ENCODE measurements at regions not wholly inside any gene's neighbourhood (a gene's known extent, or its start where the extent isn't known, plus 50 kb on each side); places are given as distances from the start of the nearest gene placed in this dataset.
"Not testable (repeated sequence)": the region's sequence is repeated elsewhere in the genome, so short reads cannot be mapped to it uniquely, and the experiment has no call there.

DNA sequence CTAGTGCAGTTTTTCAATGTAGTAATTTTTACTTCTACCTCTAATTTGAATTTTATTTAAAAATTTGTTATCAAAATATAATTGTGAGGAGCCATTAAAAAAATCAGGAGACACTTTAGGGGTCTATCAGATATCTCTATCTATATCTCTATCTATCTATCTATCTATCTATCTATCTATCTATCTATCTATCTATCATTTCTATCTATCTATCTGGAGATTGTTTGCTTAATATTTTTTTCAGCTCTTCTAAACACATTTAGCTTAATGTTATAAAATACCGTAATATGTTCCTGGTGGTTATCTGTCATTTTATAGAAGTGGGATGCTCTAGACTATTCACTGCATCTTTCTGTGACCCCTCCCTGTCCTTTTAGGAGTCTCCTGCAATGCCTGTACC, 193.7 kb upstream of the P2RY1 start:
- H3K9me3 ChIP-seq (ENCODE audit: control insufficient read depth, insufficient read depth, low read depth, low read length): peaks cover 4% of the 10 kb centered on the region
- H3K27ac ChIP-seq (ENCODE audit: low read depth, low read length): no peak overlapping the region
- no peak overlapping the region for H3K9ac ChIP-seq (ENCODE audit: low read length)
- no peaks in the 10 kb centered on the region for H3K27me3 ChIP-seq (ENCODE audit: control insufficient read depth, insufficient read depth, low read length)
- no peaks in the 10 kb centered on the region for H3K4me1 ChIP-seq (ENCODE audit: control insufficient read depth, insufficient read depth, low read length)
- H3K4me3 ChIP-seq (ENCODE audit: low read depth, low read length): no peak overlapping the region
- H3K36me3 ChIP-seq (ENCODE audit: control insufficient read depth, insufficient read depth, low read length): no peaks in the 10 kb centered on the region

DNA sequence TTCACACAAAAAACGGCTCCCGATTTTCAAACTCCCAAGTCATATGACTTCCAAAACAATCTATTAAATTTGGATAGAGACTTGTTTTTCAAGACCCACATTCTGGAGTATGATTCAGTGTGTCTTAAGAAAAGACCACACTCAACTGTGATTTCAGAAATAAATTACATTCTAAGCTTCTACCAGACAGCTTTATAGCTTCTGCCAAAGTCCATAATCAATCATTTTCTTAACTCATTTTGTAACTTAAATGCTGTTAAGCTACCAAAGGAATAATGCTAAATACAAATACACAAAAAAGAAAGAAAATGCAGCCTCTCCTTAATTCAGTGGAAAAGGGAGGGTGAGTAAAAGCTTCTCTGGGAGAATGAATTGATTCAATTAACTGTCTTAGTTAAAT, 192.3 kb upstream of the P2RY1 start:
- no peak overlapping the region for H3K4me3 ChIP-seq (ENCODE audit: low read depth, low read length)
- no peak overlapping the region for H3K27ac ChIP-seq (ENCODE audit: low read depth, low read length)
- H3K4me1 ChIP-seq (ENCODE audit: control insufficient read depth, insufficient read depth, low read length): no peaks in the 10 kb centered on the region
- H3K9ac ChIP-seq (ENCODE audit: low read length): no peak overlapping the region
- no peaks in the 10 kb centered on the region for H3K27me3 ChIP-seq (ENCODE audit: control insufficient read depth, insufficient read depth, low read length)
- no peaks in the 10 kb centered on the region for H3K36me3 ChIP-seq (ENCODE audit: control insufficient read depth, insufficient read depth, low read length)
- H3K9me3 ChIP-seq (ENCODE audit: control insufficient read depth, insufficient read depth, low read depth, low read length): peaks cover 4% of the 10 kb centered on the region

DNA sequence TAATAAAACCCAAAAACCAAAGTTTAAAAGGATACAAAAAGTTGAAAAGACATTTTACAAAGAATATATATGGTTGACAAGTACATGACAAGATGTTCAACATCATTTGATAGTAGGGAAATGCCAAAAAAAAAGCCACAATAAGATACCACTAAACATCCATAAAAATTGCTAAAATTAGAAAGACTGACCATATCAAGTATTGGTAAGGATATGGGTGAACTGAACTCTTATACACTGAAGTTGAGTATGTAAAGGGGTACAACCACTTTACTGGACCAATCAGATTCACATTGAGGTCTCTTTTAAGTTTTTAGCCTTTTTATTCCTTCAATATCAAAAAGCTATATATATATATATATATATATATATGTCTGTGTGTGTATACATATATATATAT, 190.5 kb upstream of the P2RY1 start:
- Histone ChIP-seq H3K9me3 (ENCODE audit: control insufficient read depth, insufficient read depth, low read depth, low read length) (peaks cover 4% of the 10 kb centered on the region), H3K36me3 (ENCODE audit: control insufficient read depth, insufficient read depth, low read length) (no peaks in the 10 kb centered on the region), H3K9ac (ENCODE audit: low read length) (no peak overlapping the region), H3K27me3 (ENCODE audit: control insufficient read depth, insufficient read depth, low read length) (no peaks in the 10 kb centered on the region), H3K4me1 (ENCODE audit: control insufficient read depth, insufficient read depth, low read length) (peaks cover 4% of the 10 kb centered on the region; the same call in 1 of the 2 replicates), H3K4me3 (ENCODE audit: low read depth, low read length) (no peak overlapping the region), H3K27ac (ENCODE audit: low read depth, low read length) (no peak overlapping the region)

DNA sequence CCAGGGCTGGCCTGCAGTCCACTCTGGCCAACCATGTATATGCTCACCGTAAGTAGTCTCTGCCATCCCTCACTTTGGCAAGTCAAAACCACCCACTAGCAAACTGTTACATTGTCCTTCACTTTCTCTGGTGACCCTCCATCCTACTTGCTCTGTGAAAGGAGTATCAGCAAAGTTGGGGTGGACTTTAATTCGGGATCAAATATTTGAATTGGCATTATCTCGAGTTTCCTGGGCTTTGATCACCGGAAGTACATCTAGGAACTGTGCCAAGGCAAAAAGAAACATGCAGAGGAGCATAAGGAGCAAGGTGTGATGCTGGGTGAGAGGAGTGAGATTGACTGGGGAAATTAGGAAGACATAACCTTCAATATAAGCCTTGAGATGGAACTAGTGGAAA, 188.9 kb upstream of the P2RY1 start:
- no peak overlapping the region for H3K4me3 ChIP-seq (ENCODE audit: low read depth, low read length)
- peaks cover 11% of the 10 kb centered on the region; the same call in 1 of the 2 replicates for H3K4me1 ChIP-seq (ENCODE audit: control insufficient read depth, insufficient read depth, low read length)
- no peaks in the 10 kb centered on the region for H3K27me3 ChIP-seq (ENCODE audit: control insufficient read depth, insufficient read depth, low read length)
- no peak overlapping the region for H3K9ac ChIP-seq (ENCODE audit: low read length)
- H3K36me3 ChIP-seq (ENCODE audit: control insufficient read depth, insufficient read depth, low read length): no peaks in the 10 kb centered on the region
- peaks cover 4% of the 10 kb centered on the region for H3K9me3 ChIP-seq (ENCODE audit: control insufficient read depth, insufficient read depth, low read depth, low read length)
- no peak overlapping the region for H3K27ac ChIP-seq (ENCODE audit: low read depth, low read length)

DNA sequence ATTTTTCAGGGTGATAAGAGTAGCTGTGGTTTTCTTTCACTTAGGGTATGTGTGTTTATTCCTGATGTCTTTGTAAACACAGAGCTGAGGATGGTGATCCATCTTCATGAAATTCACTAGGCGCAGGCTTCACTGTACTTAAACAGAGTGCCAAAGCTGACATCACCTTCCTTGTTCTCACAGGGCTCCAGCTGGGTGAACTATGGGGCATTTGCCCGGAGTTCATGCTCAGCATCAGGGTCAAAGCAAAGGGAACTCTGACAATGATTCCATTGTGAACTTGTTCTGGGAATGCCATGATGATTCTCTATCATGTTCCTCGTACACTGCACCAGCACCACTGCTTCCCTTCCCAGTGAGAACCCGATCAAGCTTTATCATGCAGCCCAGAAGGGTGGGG, 184.8 kb upstream of the P2RY1 start:
- H3K27me3 ChIP-seq (ENCODE audit: control insufficient read depth, insufficient read depth, low read length): no peaks in the 10 kb centered on the region
- H3K9me3 ChIP-seq (ENCODE audit: control insufficient read depth, insufficient read depth, low read depth, low read length): peaks cover 2% of the 10 kb centered on the region
- no peak overlapping the region for H3K4me3 ChIP-seq (ENCODE audit: low read depth, low read length)
- H3K9ac ChIP-seq (ENCODE audit: low read length): no peak overlapping the region
- H3K4me1 ChIP-seq (ENCODE audit: control insufficient read depth, insufficient read depth, low read length): peaks cover 24% of the 10 kb centered on the region
- no peaks in the 10 kb centered on the region for H3K36me3 ChIP-seq (ENCODE audit: control insufficient read depth, insufficient read depth, low read length)
- no peak overlapping the region for H3K27ac ChIP-seq (ENCODE audit: low read depth, low read length)

DNA sequence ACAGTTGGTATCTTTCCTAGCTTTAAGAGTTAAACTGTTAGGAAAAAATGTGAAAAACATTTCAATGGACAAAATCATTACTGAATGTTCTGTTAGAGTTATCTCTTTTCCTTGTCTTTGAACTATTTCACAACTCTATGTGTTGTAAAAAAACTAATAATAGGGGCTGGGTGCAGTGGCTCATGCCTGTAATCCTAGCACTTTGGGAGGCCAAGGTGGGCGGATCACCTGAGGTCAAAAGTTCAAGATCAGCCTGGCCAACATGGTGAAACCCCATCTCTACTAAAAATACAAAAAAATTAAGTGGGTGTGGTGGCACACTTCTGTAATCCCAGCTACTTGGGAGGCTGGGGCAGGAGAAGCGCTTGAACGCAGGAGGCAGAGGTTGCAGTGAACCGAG, 184.0 kb upstream of the P2RY1 start:
- not testable (repeated sequence) for H3K27ac ChIP-seq (ENCODE audit: low read depth, low read length); H3K4me3 ChIP-seq (ENCODE audit: low read depth, low read length); H3K9ac ChIP-seq (ENCODE audit: low read length); H3K9me3 ChIP-seq (ENCODE audit: control insufficient read depth, insufficient read depth, low read depth, low read length); H3K36me3 ChIP-seq (ENCODE audit: control insufficient read depth, insufficient read depth, low read length); H3K27me3 ChIP-seq (ENCODE audit: control insufficient read depth, insufficient read depth, low read length)
- H3K4me1 ChIP-seq (ENCODE audit: control insufficient read depth, insufficient read depth, low read length): peaks cover 31% of the 10 kb centered on the region

DNA sequence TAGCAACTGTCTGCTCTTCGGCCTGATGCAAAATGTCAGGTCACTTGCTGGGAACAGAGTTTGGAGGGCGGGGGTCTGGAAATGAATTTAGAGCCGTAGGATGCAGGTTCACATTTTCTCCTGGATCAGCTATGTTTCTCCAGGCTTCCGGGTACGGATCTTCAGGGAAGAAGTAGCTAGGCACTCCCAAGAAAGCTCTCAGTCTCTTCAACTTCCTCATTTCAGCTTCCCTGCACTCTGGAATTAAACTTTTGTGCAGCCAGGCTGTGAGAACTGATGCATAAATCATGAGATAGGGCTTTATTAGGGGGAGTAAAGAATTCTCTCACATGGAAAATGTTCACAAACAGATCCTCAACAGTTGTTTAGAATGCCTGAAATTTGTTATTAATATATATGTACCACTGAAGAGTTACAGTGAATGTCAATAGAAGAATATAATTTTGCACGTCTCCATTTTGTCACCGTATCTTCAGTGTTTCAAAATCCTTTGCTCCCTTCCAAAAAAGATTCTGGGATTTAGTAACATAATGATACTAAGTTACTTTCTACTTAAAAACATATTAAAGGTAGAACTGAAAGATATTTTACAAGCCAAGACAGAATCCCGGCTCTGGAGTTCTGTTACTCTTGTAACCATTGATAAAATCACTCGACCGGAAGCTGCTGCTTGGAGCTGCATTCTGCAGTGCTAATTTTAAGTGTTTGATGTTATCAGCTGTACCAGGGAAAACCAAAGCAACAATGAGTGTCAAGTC, 178.5 kb upstream of the P2RY1 start:
- H3K27ac ChIP-seq (ENCODE audit: low read depth, low read length): peak overlapping the region; percentile 90
- peak overlapping the region; percentile 3; the same call in 1 of the 2 replicates for H3K4me3 ChIP-seq (ENCODE audit: low read depth, low read length)
- H3K9me3 ChIP-seq (ENCODE audit: control insufficient read depth, insufficient read depth, low read depth, low read length): peaks cover 6% of the 10 kb centered on the region; the same call in 1 of the 2 replicates
- peaks cover 53% of the 10 kb centered on the region for H3K4me1 ChIP-seq (ENCODE audit: control insufficient read depth, insufficient read depth, low read length)
- peak overlapping the region; percentile 34 for H3K9ac ChIP-seq (ENCODE audit: low read length)
- H3K27me3 ChIP-seq (ENCODE audit: control insufficient read depth, insufficient read depth, low read length): no peaks in the 10 kb centered on the region
- no peaks in the 10 kb centered on the region; the same call in 1 of the 2 replicates for H3K36me3 ChIP-seq (ENCODE audit: control insufficient read depth, insufficient read depth, low read length)

DNA sequence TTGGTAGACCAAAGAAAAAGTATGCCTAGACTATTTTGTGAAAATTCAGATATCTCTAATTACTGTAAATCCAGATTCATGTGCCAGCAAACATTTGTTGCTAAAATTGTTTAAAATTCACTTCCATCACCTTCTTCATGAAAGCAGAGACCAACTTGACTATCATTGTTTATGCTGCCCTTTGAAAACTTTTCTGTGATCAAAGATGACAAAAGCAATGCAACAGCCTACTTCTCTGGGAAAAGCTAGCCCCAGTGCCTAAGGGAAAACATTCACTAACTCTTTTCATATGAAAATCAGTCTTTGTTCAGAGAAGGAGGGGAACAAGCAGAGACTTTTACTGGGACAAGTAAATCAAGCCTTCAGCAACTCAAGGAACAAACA, 178.0 kb upstream of the P2RY1 start:
- Histone ChIP-seq H3K36me3 (ENCODE audit: control insufficient read depth, insufficient read depth, low read length) (no peaks in the 10 kb centered on the region; the same call in 1 of the 2 replicates), H3K9ac (ENCODE audit: low read length) (peak overlapping the region; percentile 34), H3K4me3 (ENCODE audit: low read depth, low read length) (no peak overlapping the region), H3K4me1 (ENCODE audit: control insufficient read depth, insufficient read depth, low read length) (peaks cover 49% of the 10 kb centered on the region), H3K27ac (ENCODE audit: low read depth, low read length) (peak overlapping the region; percentile 90), H3K27me3 (ENCODE audit: control insufficient read depth, insufficient read depth, low read length) (no peaks in the 10 kb centered on the region), H3K9me3 (ENCODE audit: control insufficient read depth, insufficient read depth, low read depth, low read length) (peaks cover 6% of the 10 kb centered on the region; the same call in 1 of the 2 replicates)

DNA sequence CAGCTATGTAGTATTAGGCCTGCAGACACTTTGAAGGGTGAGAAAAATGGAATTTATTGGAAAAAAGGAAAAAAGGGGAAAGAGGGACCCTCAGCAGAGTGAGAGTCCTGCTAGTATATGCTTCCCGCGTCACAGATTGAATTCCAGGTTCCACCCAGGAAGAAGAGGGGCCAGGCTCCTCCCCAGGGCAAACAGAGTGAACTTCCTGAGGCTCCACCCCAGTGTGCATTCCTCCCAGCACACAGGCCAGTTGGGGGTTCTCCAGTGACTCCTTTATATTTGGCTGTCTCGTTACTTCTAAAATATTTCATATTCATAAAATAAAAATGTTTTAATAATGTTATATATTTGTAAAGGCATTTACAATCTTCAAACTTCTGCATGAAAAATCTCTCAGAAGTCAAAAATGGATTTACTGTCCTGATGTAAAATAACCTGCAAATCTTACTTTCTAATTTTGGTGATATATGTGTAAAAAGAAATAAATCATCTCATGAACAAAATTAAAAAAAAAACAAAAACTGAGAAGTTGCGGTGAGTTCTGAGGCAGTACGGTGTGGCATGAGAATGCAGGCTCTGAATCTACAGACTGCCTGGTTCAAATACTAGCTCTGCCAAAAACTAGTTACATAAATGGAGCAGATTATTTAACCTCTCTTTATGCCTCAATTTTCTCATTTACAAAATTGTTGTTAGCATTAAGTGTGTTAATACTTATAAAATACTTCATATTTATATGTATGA, 175.8 kb upstream of the P2RY1 start:
- Histone ChIP-seq H3K36me3 (ENCODE audit: control insufficient read depth, insufficient read depth, low read length) (no peaks in the 10 kb centered on the region; the same call in 1 of the 2 replicates), H3K9ac (ENCODE audit: low read length) (no peak overlapping the region), H3K27ac (ENCODE audit: low read depth, low read length) (no peak overlapping the region), H3K4me1 (ENCODE audit: control insufficient read depth, insufficient read depth, low read length) (peaks cover 40% of the 10 kb centered on the region), H3K9me3 (ENCODE audit: control insufficient read depth, insufficient read depth, low read depth, low read length) (peaks cover 18% of the 10 kb centered on the region), H3K27me3 (ENCODE audit: control insufficient read depth, insufficient read depth, low read length) (no peaks in the 10 kb centered on the region), H3K4me3 (ENCODE audit: low read depth, low read length) (no peak overlapping the region)

DNA sequence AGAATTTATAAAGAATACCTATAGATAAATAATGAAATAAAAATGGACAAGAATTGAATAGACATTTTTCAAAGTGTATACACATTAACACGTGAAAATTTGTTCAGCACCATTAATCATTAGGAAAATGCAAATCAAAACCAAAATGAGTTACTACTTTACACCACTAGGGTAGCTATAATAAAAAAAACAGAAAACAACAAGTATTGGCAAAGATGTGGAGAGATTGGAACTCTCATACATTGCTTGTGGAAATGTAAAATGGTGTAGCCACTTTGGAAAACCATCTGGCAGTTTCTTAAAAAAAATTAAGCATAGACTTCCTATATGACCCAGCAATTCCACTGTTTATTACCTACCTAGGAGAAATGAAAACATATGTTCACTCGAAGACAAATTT, 172.8 kb upstream of the P2RY1 start:
- Histone ChIP-seq H3K4me1 (ENCODE audit: control insufficient read depth, insufficient read depth, low read length) (peaks cover 22% of the 10 kb centered on the region), H3K9me3 (ENCODE audit: control insufficient read depth, insufficient read depth, low read depth, low read length) (peaks cover 18% of the 10 kb centered on the region), H3K27ac (ENCODE audit: low read depth, low read length) (no peak overlapping the region), H3K4me3 (ENCODE audit: low read depth, low read length) (no peak overlapping the region), H3K27me3 (ENCODE audit: control insufficient read depth, insufficient read depth, low read length) (no peaks in the 10 kb centered on the region), H3K9ac (ENCODE audit: low read length) (no peak overlapping the region), H3K36me3 (ENCODE audit: control insufficient read depth, insufficient read depth, low read length) (no peaks in the 10 kb centered on the region; the same call in 1 of the 2 replicates)

DNA sequence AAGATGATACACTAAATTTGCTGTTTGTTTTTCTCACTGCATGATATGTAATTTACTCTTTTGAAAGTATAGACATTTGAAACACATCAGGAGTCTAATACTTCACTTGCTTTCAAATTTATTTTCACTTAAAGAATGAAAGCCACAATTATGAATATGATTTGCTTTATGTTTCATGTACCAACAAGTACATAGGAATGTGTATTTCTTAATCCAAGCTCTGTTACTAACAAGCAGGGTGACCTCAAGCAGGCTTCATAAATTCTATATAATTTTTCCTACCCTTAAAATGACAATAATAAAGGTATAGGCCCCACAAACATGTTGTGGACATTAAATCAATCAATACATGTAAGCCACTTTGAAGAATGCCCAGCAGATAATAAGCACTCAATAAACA, 170.2 kb upstream of the P2RY1 start:
- Histone ChIP-seq H3K9ac (ENCODE audit: low read length) (no peak overlapping the region), H3K27me3 (ENCODE audit: control insufficient read depth, insufficient read depth, low read length) (no peaks in the 10 kb centered on the region), H3K9me3 (ENCODE audit: control insufficient read depth, insufficient read depth, low read depth, low read length) (peaks cover 18% of the 10 kb centered on the region), H3K36me3 (ENCODE audit: control insufficient read depth, insufficient read depth, low read length) (no peaks in the 10 kb centered on the region; the same call in 1 of the 2 replicates), H3K4me3 (ENCODE audit: low read depth, low read length) (no peak overlapping the region), H3K4me1 (ENCODE audit: control insufficient read depth, insufficient read depth, low read length) (no peaks in the 10 kb centered on the region; the same call in 1 of the 2 replicates), H3K27ac (ENCODE audit: low read depth, low read length) (no peak overlapping the region)

Data from HUES6 (cell line).